Fibroblast of skin of scalp (primary cell): ENCODE measurements at regions not wholly inside any gene's neighbourhood (a gene's known extent, or its start where the extent isn't known, plus 50 kb on each side); places are given as distances from the start of the nearest gene placed in this dataset.

Source experiments
- DNase-seq: peaks from one replicate; pipeline ENCODE4 v3.0.0-alpha.2; 2013

- no peak for DNase-seq
Measured at GRCh38 chr12:131607658-131608447, 103.0 kb upstream of the SFSWAP start.

GRCh38 chr12:131608740-131609690 lies 101.9 kb upstream of the SFSWAP start:
- peak; percentile 48 for DNase-seq

GRCh38 chr12:131609762-131610161 lies 101.1 kb upstream of the SFSWAP start:
- peak; percentile 9 for DNase-seq

- no peak for DNase-seq
Measured at GRCh38 chr12:131610181-131610580, 100.7 kb upstream of the SFSWAP start.

GRCh38 chr12:131610891-131611290 lies 100.0 kb upstream of the SFSWAP start:
- no peak for DNase-seq

GRCh38 chr12:131611416-131612091 lies 99.3 kb upstream of the SFSWAP start:
- no peak for DNase-seq

GRCh38 chr12:131612092-131612755 lies 98.7 kb upstream of the SFSWAP start:
- DNase-seq, result no peak

GRCh38 chr12:131613186-131613585 lies 97.7 kb upstream of the SFSWAP start:
- no peak for DNase-seq

GRCh38 chr12:131613678-131614077 lies 97.2 kb upstream of the SFSWAP start:
- no peak for DNase-seq

- peak; percentile 68 for DNase-seq
Measured at GRCh38 chr12:131615326-131616042, 95.4 kb upstream of the SFSWAP start.

GRCh38 chr12:131616043-131616700 lies 94.7 kb upstream of the SFSWAP start:
- DNase-seq, result no peak

- no peak for DNase-seq
Measured at GRCh38 chr12:131616738-131617137, 94.2 kb upstream of the SFSWAP start.

GRCh38 chr12:131617179-131617578 lies 93.7 kb upstream of the SFSWAP start:
- DNase-seq, result no peak

GRCh38 chr12:131617596-131618302 lies 93.1 kb upstream of the SFSWAP start:
- no peak for DNase-seq

GRCh38 chr12:131618303-131618658 lies 92.6 kb upstream of the SFSWAP start:
- peak; percentile 22 for DNase-seq

- DNase-seq, result no peak
Measured at GRCh38 chr12:131618701-131619100, 92.2 kb upstream of the SFSWAP start.

- DNase-seq, result no peak
Measured at GRCh38 chr12:131619106-131619642, 91.7 kb upstream of the SFSWAP start.

- no peak for DNase-seq
Measured at GRCh38 chr12:131619736-131620506, 91.0 kb upstream of the SFSWAP start.

- no peak for DNase-seq
Measured at GRCh38 chr12:131620520-131620919, 90.4 kb upstream of the SFSWAP start.
